ENCODE measurements at regions not wholly inside any gene's neighbourhood (a gene's known extent, or its start where the extent isn't known, plus 50 kb on each side); places are given as distances from the start of the nearest gene placed in this dataset.

GRCh38 chr4:3368334-3368733, 73.4 kb upstream of the HGFAC start:
- Histone ChIP-seq H3K36me3 (replicated peaks) (no peaks in the 10 kb centered on the region), H3K4me3 (no peak overlapping the region), H3K27me3 (ENCODE audit: low read depth) (no peaks in the 10 kb centered on the region), H3K4me1 (peaks cover 5% of the 10 kb centered on the region; the same call in 1 of the 2 replicates), H3K9me3 (no peaks in the 10 kb centered on the region)
- no peak for DNase-seq (ENCODE audit: low spot score in 2 of 2)
- in situ Hi-C loops (cut with MboI; ENCODE audit: low sequenced_read_pairs), result no loop called here

GRCh38 chr4:3368841-3369760, 72.7 kb upstream of the HGFAC start:
- Histone ChIP-seq H3K36me3 (replicated peaks) (no peaks in the 10 kb centered on the region), H3K4me1 (peaks cover 5% of the 10 kb centered on the region; the same call in 1 of the 2 replicates), H3K27me3 (ENCODE audit: low read depth) (no peaks in the 10 kb centered on the region), H3K9me3 (no peaks in the 10 kb centered on the region), H3K4me3 (no peak overlapping the region)
- DNase-seq (ENCODE audit: low spot score in 2 of 2), result no peak
- in situ Hi-C loops (cut with MboI; ENCODE audit: low sequenced_read_pairs), result no loop called here

- Histone ChIP-seq H3K27me3 (ENCODE audit: low read depth) (no peaks in the 10 kb centered on the region), H3K4me3 (no peak overlapping the region), H3K4me1 (peaks cover 5% of the 10 kb centered on the region; the same call in 1 of the 2 replicates), H3K9me3 (no peaks in the 10 kb centered on the region), H3K36me3 (replicated peaks) (no peaks in the 10 kb centered on the region)
- in situ Hi-C loops (cut with MboI; ENCODE audit: low sequenced_read_pairs), result no loop called here
- DNase-seq (ENCODE audit: low spot score in 2 of 2), result peak; percentile 14 to 26
Measured at GRCh38 chr4:3369781-3370674, 71.7 kb upstream of the HGFAC start.

GRCh38 chr4:3371033-3372001, 70.5 kb upstream of the HGFAC start:
- Histone ChIP-seq H3K36me3 (replicated peaks) (no peaks in the 10 kb centered on the region), H3K4me3 (no peak overlapping the region), H3K27me3 (ENCODE audit: low read depth) (no peaks in the 10 kb centered on the region), H3K4me1 (peaks cover 5% of the 10 kb centered on the region; the same call in 1 of the 2 replicates), H3K9me3 (no peaks in the 10 kb centered on the region)
- in situ Hi-C loops (cut with MboI; ENCODE audit: low sequenced_read_pairs), result no loop called here
- DNase-seq (ENCODE audit: low spot score in 2 of 2), result no peak

GRCh38 chr4:3372264-3372932, 69.4 kb upstream of the HGFAC start:
- Histone ChIP-seq H3K4me1 (peaks cover 5% of the 10 kb centered on the region; the same call in 1 of the 2 replicates), H3K27me3 (ENCODE audit: low read depth) (no peaks in the 10 kb centered on the region), H3K36me3 (replicated peaks) (no peaks in the 10 kb centered on the region), H3K4me3 (no peak overlapping the region), H3K9me3 (no peaks in the 10 kb centered on the region)
- no peak for DNase-seq (ENCODE audit: low spot score in 2 of 2)
- in situ Hi-C loops (cut with MboI; ENCODE audit: low sequenced_read_pairs), result no loop called here

GRCh38 chr4:3372933-3373465, 68.8 kb upstream of the HGFAC start:
- no peak overlapping the region for H3K4me3 ChIP-seq
- in situ Hi-C loops (cut with MboI; ENCODE audit: low sequenced_read_pairs), result no loop called here
- H3K27me3 ChIP-seq (ENCODE audit: low read depth), result no peaks in the 10 kb centered on the region
- H3K4me1 ChIP-seq, result peaks cover 5% of the 10 kb centered on the region; the same call in 1 of the 2 replicates
- H3K9me3 ChIP-seq, result no peaks in the 10 kb centered on the region
- no peaks in the 10 kb centered on the region for H3K36me3 ChIP-seq (replicated peaks)
- DNase-seq (ENCODE audit: low spot score in 2 of 2), result no peak

- no peaks in the 10 kb centered on the region for H3K9me3 ChIP-seq
- in situ Hi-C loops (cut with MboI; ENCODE audit: low sequenced_read_pairs), result no loop called here
- H3K27me3 ChIP-seq (ENCODE audit: low read depth), result no peaks in the 10 kb centered on the region
- no peak for DNase-seq (ENCODE audit: low spot score in 2 of 2)
- H3K36me3 ChIP-seq (replicated peaks), result no peaks in the 10 kb centered on the region
- H3K4me3 ChIP-seq, result no peak overlapping the region
- peaks cover 5% of the 10 kb centered on the region; the same call in 1 of the 2 replicates for H3K4me1 ChIP-seq
Measured at GRCh38 chr4:3373468-3373867, 68.3 kb upstream of the HGFAC start.

GRCh38 chr4:3374011-3374645, 67.6 kb upstream of the HGFAC start:
- Histone ChIP-seq H3K27me3 (ENCODE audit: low read depth) (no peaks in the 10 kb centered on the region), H3K9me3 (no peaks in the 10 kb centered on the region), H3K36me3 (replicated peaks) (no peaks in the 10 kb centered on the region), H3K4me3 (no peak overlapping the region), H3K4me1 (peaks cover 5% of the 10 kb centered on the region; the same call in 1 of the 2 replicates)
- DNase-seq (ENCODE audit: low spot score in 2 of 2), result no peak
- in situ Hi-C loops (cut with MboI; ENCODE audit: low sequenced_read_pairs), result no loop called here

- no peak for DNase-seq (ENCODE audit: low spot score in 2 of 2)
- H3K4me1 ChIP-seq, result peaks cover under 1% of the 10 kb centered on the region; the same call in 1 of the 2 replicates
- no peaks in the 10 kb centered on the region for H3K27me3 ChIP-seq (ENCODE audit: low read depth)
- H3K4me3 ChIP-seq, result no peak overlapping the region
- H3K9me3 ChIP-seq, result no peaks in the 10 kb centered on the region; the same call in 1 of the 2 replicates
- H3K36me3 ChIP-seq (replicated peaks), result no peaks in the 10 kb centered on the region
- in situ Hi-C loops (cut with MboI; ENCODE audit: low sequenced_read_pairs), result no loop called here
Measured at GRCh38 chr4:3374667-3375066, 67.1 kb upstream of the HGFAC start.

- H3K9me3 ChIP-seq, result no peaks in the 10 kb centered on the region; the same call in 1 of the 2 replicates
- no peak for DNase-seq (ENCODE audit: low spot score in 2 of 2)
Measured at GRCh38 chr4:3375688-3376087, 66.1 kb upstream of the HGFAC start.

GRCh38 chr4:3376266-3376665, 65.5 kb upstream of the HGFAC start:
- Histone ChIP-seq H3K9me3 (no peaks in the 10 kb centered on the region; the same call in none of the 2 replicates), H3K36me3 (replicated peaks) (no peaks in the 10 kb centered on the region), H3K4me1 (no peaks in the 10 kb centered on the region), H3K27me3 (ENCODE audit: low read depth) (no peaks in the 10 kb centered on the region), H3K4me3 (no peak overlapping the region)
- no peak for DNase-seq (ENCODE audit: low spot score in 2 of 2)
- in situ Hi-C loops (cut with MboI; ENCODE audit: low sequenced_read_pairs), result no loop called here

More at GRCh38 chr4:3375688-3376087, 66.1 kb upstream of the HGFAC start:
- in situ Hi-C loops (cut with MboI; ENCODE audit: low sequenced_read_pairs), result no loop called here
- Histone ChIP-seq H3K36me3 (replicated peaks) (no peaks in the 10 kb centered on the region), H3K4me3 (no peak overlapping the region), H3K4me1 (no peaks in the 10 kb centered on the region), H3K27me3 (ENCODE audit: low read depth) (no peaks in the 10 kb centered on the region)

- in situ Hi-C loops (cut with MboI; ENCODE audit: low sequenced_read_pairs), result no loop called here
- no peaks in the 10 kb centered on the region for H3K36me3 ChIP-seq (replicated peaks)
- no peaks in the 10 kb centered on the region for H3K4me1 ChIP-seq
Measured at GRCh38 chr4:3377557-3377956, 64.2 kb upstream of the HGFAC start.

More at GRCh38 chr4:3377557-3377956, 64.2 kb upstream of the HGFAC start:
- DNase-seq (ENCODE audit: low spot score in 2 of 2), result no peak
- Histone ChIP-seq H3K9me3 (no peaks in the 10 kb centered on the region; the same call in none of the 2 replicates), H3K4me3 (no peak overlapping the region), H3K27me3 (ENCODE audit: low read depth) (no peaks in the 10 kb centered on the region)

All from HAP-1 (cell line).